ENCODE measurements at regions not wholly inside any gene's neighbourhood (a gene's known extent, or its start where the extent isn't known, plus 50 kb on each side); places are given as distances from the start of the nearest gene placed in this dataset.

- Mint-ChIP-seq H3K27ac (no peak overlapping the region), H3K4me1 (ENCODE audit: low read depth) (peaks cover 6% of the 10 kb centered on the region), H3K36me3 (ENCODE audit: insufficient read depth) (no peaks in the 10 kb centered on the region), H3K4me3 (ENCODE audit: low read depth) (no peak overlapping the region), H3K27me3 (no peaks in the 10 kb centered on the region), H3K9me3 (ENCODE audit: low read depth) (peaks cover 6% of the 10 kb centered on the region)
- no peak for TF ChIP-seq CTCF (IDR thresholded peaks at IDR 0.05; ENCODE audit: unreplicated experiment)
- no peak for DNase-seq (ENCODE audit: low spot score, unreplicated experiment)
Measured at GRCh38 chr3:96190024-96190616, 624.3 kb upstream of the EPHA6 start.

GRCh38 chr3:96192966-96193550, 621.3 kb upstream of the EPHA6 start:
- Mint-ChIP-seq H3K36me3 (ENCODE audit: insufficient read depth) (no peaks in the 10 kb centered on the region), H3K4me1 (ENCODE audit: low read depth) (peaks cover 6% of the 10 kb centered on the region), H3K27ac (no peak overlapping the region), H3K9me3 (ENCODE audit: low read depth) (peaks cover 6% of the 10 kb centered on the region), H3K27me3 (no peaks in the 10 kb centered on the region), H3K4me3 (ENCODE audit: low read depth) (no peak overlapping the region)
- no peak for TF ChIP-seq CTCF (IDR thresholded peaks at IDR 0.05; ENCODE audit: unreplicated experiment)
- no peak for DNase-seq (ENCODE audit: low spot score, unreplicated experiment)

GRCh38 chr3:96200897-96201296, 613.5 kb upstream of the EPHA6 start:
- no peak overlapping the region for H3K27ac Mint-ChIP-seq
- no peak overlapping the region for H3K4me3 Mint-ChIP-seq (ENCODE audit: low read depth)
- TF ChIP-seq CTCF (IDR thresholded peaks at IDR 0.05; ENCODE audit: unreplicated experiment), result no peak
- peaks cover 10% of the 10 kb centered on the region for H3K9me3 Mint-ChIP-seq (ENCODE audit: low read depth)
- H3K27me3 Mint-ChIP-seq, result no peaks in the 10 kb centered on the region
- no peak for DNase-seq (ENCODE audit: low spot score, unreplicated experiment)
- no peaks in the 10 kb centered on the region for H3K36me3 Mint-ChIP-seq (ENCODE audit: insufficient read depth)
- no peaks in the 10 kb centered on the region for H3K4me1 Mint-ChIP-seq (ENCODE audit: low read depth)

GRCh38 chr3:96201463-96201862, 612.9 kb upstream of the EPHA6 start:
- no peaks in the 10 kb centered on the region for H3K36me3 Mint-ChIP-seq (ENCODE audit: insufficient read depth)
- no peak for TF ChIP-seq CTCF (IDR thresholded peaks at IDR 0.05; ENCODE audit: unreplicated experiment)
- no peak overlapping the region for H3K4me3 Mint-ChIP-seq (ENCODE audit: low read depth)
- H3K4me1 Mint-ChIP-seq (ENCODE audit: low read depth), result no peaks in the 10 kb centered on the region
- no peaks in the 10 kb centered on the region for H3K27me3 Mint-ChIP-seq
- DNase-seq (ENCODE audit: low spot score, unreplicated experiment), result no peak
- peaks cover 12% of the 10 kb centered on the region for H3K9me3 Mint-ChIP-seq (ENCODE audit: low read depth)
- no peak overlapping the region for H3K27ac Mint-ChIP-seq

- no peaks in the 10 kb centered on the region for H3K27me3 Mint-ChIP-seq
- no peak for TF ChIP-seq CTCF (IDR thresholded peaks at IDR 0.05; ENCODE audit: unreplicated experiment)
- H3K9me3 Mint-ChIP-seq (ENCODE audit: low read depth), result peaks cover 12% of the 10 kb centered on the region
- H3K4me1 Mint-ChIP-seq (ENCODE audit: low read depth), result no peaks in the 10 kb centered on the region
- no peak overlapping the region for H3K27ac Mint-ChIP-seq
- no peak for DNase-seq (ENCODE audit: low spot score, unreplicated experiment)
- no peak overlapping the region for H3K4me3 Mint-ChIP-seq (ENCODE audit: low read depth)
- H3K36me3 Mint-ChIP-seq (ENCODE audit: insufficient read depth), result no peaks in the 10 kb centered on the region
Measured at GRCh38 chr3:96202181-96202580, 612.2 kb upstream of the EPHA6 start.

Measured in progenitor cell of endocrine pancreas (in vitro differentiated cells).